ENCODE measurements at regions not wholly inside any gene's neighbourhood (a gene's known extent, or its start where the extent isn't known, plus 50 kb on each side); places are given as distances from the start of the nearest gene placed in this dataset.

DNA sequence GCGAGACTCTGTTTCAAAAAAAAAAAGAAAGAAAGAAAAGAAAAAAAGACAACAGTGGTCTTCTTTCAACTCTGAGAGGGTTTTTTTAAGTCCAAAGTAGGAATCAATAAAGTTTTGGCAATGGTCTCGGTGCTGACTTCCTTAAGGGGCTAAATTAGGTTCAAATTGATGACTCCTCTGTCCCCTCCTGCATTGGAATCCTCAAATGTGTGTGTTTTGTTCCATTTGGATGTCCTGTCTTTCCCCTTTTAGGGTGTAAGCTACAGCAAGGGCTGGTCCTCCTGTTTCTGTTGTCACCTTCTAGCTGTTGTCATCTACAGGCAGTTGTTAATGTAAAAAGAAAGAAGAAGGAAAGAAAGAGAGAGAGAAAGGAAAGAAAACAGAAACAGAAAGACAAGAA, 54.4 kb downstream of the PABIR2 start:
- TF ChIP-seq, protein P1, sequence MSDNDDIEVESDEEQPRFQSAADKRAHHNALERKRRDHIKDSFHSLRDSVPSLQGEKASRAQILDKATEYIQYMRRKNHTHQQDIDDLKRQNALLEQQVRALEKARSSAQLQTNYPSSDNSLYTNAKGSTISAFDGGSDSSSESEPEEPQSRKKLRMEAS (IDR thresholded peaks at IDR 0.05): no peak
- TF ChIP-seq GABPA (IDR thresholded peaks at IDR 0.05; ENCODE audit: borderline replicate concordance, insufficient read depth, low read length) (no peak), SIN3A (conservative IDR thresholded peaks at IDR 0.05 in 1 of 2, IDR thresholded peaks at IDR 0.05 in 1 of 2; ENCODE audit: low read depth in 1 of 2, low read length in 2 of 2) (no peak), POLR2A (IDR thresholded peaks at IDR 0.05; ENCODE audit: control extremely low read depth in 1 of 2, low read depth in 2 of 2, low read length in 2 of 2) (no peak), SP2 (IDR thresholded peaks at IDR 0.05; ENCODE audit: low read length) (no peak), POLR2AphosphoS5 (IDR thresholded peaks at IDR 0.05; ENCODE audit: low read depth, low read length) (no peak), SUZ12 (IDR thresholded peaks at IDR 0.05; ENCODE audit: low read length) (no peak), YY1 (IDR thresholded peaks at IDR 0.05; ENCODE audit: low read depth, low read length) (no peak), SP1 (IDR thresholded peaks at IDR 0.05; ENCODE audit: low read depth, low read length) (no peak), EZH2 (IDR thresholded peaks at IDR 0.05; ENCODE audit: low read depth, low read length, severe bottlenecking) (no peak)
- TF ChIP-seq, protein P2, sequence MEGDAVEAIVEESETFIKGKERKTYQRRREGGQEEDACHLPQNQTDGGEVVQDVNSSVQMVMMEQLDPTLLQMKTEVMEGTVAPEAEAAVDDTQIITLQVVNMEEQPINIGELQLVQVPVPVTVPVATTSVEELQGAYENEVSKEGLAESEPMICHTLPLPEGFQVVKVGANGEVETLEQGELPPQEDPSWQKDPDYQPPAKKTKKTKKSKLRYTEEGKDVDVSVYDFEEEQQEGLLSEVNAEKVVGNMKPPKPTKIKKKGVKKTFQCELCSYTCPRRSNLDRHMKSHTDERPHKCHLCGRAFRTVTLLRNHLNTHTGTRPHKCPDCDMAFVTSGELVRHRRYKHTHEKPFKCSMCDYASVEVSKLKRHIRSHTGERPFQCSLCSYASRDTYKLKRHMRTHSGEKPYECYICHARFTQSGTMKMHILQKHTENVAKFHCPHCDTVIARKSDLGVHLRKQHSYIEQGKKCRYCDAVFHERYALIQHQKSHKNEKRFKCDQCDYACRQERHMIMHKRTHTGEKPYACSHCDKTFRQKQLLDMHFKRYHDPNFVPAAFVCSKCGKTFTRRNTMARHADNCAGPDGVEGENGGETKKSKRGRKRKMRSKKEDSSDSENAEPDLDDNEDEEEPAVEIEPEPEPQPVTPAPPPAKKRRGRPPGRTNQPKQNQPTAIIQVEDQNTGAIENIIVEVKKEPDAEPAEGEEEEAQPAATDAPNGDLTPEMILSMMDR (IDR thresholded peaks at IDR 0.05; ENCODE audit: control extremely low read depth in 1 of 3, insufficient read depth in 1 of 3, low read depth in 1 of 3, low read length in 3 of 3): no peak
- TF ChIP-seq, protein P3, sequence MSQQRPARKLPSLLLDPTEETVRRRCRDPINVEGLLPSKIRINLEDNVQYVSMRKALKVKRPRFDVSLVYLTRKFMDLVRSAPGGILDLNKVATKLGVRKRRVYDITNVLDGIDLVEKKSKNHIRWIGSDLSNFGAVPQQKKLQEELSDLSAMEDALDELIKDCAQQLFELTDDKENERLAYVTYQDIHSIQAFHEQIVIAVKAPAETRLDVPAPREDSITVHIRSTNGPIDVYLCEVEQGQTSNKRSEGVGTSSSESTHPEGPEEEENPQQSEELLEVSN (IDR thresholded peaks at IDR 0.05): no peak
- TF ChIP-seq, protein P4, sequence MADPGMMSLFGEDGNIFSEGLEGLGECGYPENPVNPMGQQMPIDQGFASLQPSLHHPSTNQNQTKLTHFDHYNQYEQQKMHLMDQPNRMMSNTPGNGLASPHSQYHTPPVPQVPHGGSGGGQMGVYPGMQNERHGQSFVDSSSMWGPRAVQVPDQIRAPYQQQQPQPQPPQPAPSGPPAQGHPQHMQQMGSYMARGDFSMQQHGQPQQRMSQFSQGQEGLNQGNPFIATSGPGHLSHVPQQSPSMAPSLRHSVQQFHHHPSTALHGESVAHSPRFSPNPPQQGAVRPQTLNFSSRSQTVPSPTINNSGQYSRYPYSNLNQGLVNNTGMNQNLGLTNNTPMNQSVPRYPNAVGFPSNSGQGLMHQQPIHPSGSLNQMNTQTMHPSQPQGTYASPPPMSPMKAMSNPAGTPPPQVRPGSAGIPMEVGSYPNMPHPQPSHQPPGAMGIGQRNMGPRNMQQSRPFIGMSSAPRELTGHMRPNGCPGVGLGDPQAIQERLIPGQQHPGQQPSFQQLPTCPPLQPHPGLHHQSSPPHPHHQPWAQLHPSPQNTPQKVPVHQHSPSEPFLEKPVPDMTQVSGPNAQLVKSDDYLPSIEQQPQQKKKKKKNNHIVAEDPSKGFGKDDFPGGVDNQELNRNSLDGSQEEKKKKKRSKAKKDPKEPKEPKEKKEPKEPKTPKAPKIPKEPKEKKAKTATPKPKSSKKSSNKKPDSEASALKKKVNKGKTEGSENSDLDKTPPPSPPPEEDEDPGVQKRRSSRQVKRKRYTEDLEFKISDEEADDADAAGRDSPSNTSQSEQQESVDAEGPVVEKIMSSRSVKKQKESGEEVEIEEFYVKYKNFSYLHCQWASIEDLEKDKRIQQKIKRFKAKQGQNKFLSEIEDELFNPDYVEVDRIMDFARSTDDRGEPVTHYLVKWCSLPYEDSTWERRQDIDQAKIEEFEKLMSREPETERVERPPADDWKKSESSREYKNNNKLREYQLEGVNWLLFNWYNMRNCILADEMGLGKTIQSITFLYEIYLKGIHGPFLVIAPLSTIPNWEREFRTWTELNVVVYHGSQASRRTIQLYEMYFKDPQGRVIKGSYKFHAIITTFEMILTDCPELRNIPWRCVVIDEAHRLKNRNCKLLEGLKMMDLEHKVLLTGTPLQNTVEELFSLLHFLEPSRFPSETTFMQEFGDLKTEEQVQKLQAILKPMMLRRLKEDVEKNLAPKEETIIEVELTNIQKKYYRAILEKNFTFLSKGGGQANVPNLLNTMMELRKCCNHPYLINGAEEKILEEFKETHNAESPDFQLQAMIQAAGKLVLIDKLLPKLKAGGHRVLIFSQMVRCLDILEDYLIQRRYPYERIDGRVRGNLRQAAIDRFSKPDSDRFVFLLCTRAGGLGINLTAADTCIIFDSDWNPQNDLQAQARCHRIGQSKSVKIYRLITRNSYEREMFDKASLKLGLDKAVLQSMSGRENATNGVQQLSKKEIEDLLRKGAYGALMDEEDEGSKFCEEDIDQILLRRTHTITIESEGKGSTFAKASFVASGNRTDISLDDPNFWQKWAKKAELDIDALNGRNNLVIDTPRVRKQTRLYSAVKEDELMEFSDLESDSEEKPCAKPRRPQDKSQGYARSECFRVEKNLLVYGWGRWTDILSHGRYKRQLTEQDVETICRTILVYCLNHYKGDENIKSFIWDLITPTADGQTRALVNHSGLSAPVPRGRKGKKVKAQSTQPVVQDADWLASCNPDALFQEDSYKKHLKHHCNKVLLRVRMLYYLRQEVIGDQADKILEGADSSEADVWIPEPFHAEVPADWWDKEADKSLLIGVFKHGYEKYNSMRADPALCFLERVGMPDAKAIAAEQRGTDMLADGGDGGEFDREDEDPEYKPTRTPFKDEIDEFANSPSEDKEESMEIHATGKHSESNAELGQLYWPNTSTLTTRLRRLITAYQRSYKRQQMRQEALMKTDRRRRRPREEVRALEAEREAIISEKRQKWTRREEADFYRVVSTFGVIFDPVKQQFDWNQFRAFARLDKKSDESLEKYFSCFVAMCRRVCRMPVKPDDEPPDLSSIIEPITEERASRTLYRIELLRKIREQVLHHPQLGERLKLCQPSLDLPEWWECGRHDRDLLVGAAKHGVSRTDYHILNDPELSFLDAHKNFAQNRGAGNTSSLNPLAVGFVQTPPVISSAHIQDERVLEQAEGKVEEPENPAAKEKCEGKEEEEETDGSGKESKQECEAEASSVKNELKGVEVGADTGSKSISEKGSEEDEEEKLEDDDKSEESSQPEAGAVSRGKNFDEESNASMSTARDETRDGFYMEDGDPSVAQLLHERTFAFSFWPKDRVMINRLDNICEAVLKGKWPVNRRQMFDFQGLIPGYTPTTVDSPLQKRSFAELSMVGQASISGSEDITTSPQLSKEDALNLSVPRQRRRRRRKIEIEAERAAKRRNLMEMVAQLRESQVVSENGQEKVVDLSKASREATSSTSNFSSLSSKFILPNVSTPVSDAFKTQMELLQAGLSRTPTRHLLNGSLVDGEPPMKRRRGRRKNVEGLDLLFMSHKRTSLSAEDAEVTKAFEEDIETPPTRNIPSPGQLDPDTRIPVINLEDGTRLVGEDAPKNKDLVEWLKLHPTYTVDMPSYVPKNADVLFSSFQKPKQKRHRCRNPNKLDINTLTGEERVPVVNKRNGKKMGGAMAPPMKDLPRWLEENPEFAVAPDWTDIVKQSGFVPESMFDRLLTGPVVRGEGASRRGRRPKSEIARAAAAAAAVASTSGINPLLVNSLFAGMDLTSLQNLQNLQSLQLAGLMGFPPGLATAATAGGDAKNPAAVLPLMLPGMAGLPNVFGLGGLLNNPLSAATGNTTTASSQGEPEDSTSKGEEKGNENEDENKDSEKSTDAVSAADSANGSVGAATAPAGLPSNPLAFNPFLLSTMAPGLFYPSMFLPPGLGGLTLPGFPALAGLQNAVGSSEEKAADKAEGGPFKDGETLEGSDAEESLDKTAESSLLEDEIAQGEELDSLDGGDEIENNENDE (IDR thresholded peaks at IDR 0.05; ENCODE audit: insufficient replicate concordance, low read length): no peak

Measured in H1 (cell line).